Astrocyte (in vitro differentiated cells and primary cell): ENCODE measurements at regions not wholly inside any gene's neighbourhood (a gene's known extent, or its start where the extent isn't known, plus 50 kb on each side); places are given as distances from the start of the nearest gene placed in this dataset.

ENCODE experiments used
- DNase-seq: peaks from one replicate; pipeline ENCODE4 v3.0.0-alpha.2; 2010; ENCODE audit warnings: low read depth
- FAIRE-seq: peaks from 2 replicates; lab custom pipeline; 2011; peaks lifted over from hg19 to GRCh38; lab: Jason Lieb, UNC
- H2AFZ ChIP-seq: 2 replicates; pipeline ENCODE4 v1.6.0; 2012; ENCODE audit warnings: low read depth, low read length, inconsistent platforms
- H3K27ac ChIP-seq: 2 replicates; pipeline ENCODE4 v1.5.1; 2011; ENCODE audit warnings: low read depth, low read length, inconsistent platforms
- H3K27me3 ChIP-seq: 2 replicates; pipeline ENCODE4 v1.6.0; 2011; ENCODE audit warnings: low read length, inconsistent platforms; ENCODE audit not compliant: insufficient read depth
- H3K36me3 ChIP-seq: 2 replicates; pipeline ENCODE4 v1.5.1; 2011; ENCODE audit warnings: low read length, inconsistent platforms; ENCODE audit not compliant: insufficient read depth
- H3K4me1 ChIP-seq: 2 replicates; pipeline ENCODE4 v1.5.1; 2011; ENCODE audit warnings: low read length, inconsistent platforms; ENCODE audit not compliant: insufficient read depth
- H3K4me2 ChIP-seq: 2 replicates; pipeline ENCODE4 v1.6.0; 2012; ENCODE audit warnings: low read length, inconsistent platforms
- H3K4me3 ChIP-seq: 2 replicates; pipeline ENCODE4 v1.5.1; 2011; ENCODE audit warnings: low read depth, mild to moderate bottlenecking, low read length, inconsistent platforms; ENCODE audit not compliant: insufficient read depth
- H3K79me2 ChIP-seq: 2 replicates; pipeline ENCODE4 v1.6.0; 2012; ENCODE audit warnings: mild to moderate bottlenecking, low read length, inconsistent platforms; ENCODE audit not compliant: insufficient read depth
- H3K9ac ChIP-seq: 2 replicates; pipeline ENCODE4 v1.6.0; 2012; ENCODE audit warnings: mild to moderate bottlenecking, low read length, inconsistent platforms
- H3K9me3 ChIP-seq: 2 replicates; pipeline ENCODE4 v1.5.1; 2012; ENCODE audit warnings: low read depth, mild to moderate bottlenecking, low read length, inconsistent platforms; ENCODE audit not compliant: insufficient read depth
- H4K20me1 ChIP-seq: 2 replicates; pipeline ENCODE4 v1.6.0; 2012; ENCODE audit warnings: low read length, inconsistent platforms; ENCODE audit not compliant: insufficient read depth
- H3K27ac Mint-ChIP-seq: one replicate; pipeline ENCODE4 v1.8.0; 2021; ENCODE audit warnings: mild to moderate bottlenecking, mixed read lengths; ENCODE audit not compliant: unreplicated experiment
- H3K27me3 Mint-ChIP-seq: one replicate; pipeline ENCODE4 v1.8.0; 2021; ENCODE audit warnings: low read depth, mixed read lengths; ENCODE audit not compliant: unreplicated experiment
- H3K36me3 Mint-ChIP-seq: one replicate; pipeline ENCODE4 v1.8.0; 2021; ENCODE audit warnings: low read depth, mixed read lengths; ENCODE audit not compliant: unreplicated experiment
- H3K4me1 Mint-ChIP-seq: one replicate; pipeline ENCODE4 v1.8.0; 2021; ENCODE audit warnings: low read depth, mixed read lengths; ENCODE audit not compliant: unreplicated experiment
- H3K4me3 Mint-ChIP-seq: one replicate; pipeline ENCODE4 v1.8.0; 2021; ENCODE audit warnings: mild to moderate bottlenecking, moderate library complexity, mixed read lengths; ENCODE audit not compliant: unreplicated experiment
- H3K9me3 Mint-ChIP-seq: one replicate; pipeline ENCODE4 v1.8.0; 2021; ENCODE audit warnings: mild to moderate bottlenecking, mixed read lengths; ENCODE audit not compliant: unreplicated experiment
- CTCF ChIP-seq: IDR thresholded peaks from 2 replicates; pipeline ENCODE4 v1.5.1; 2011; ENCODE audit warnings: low read depth, mild to moderate bottlenecking, inconsistent platforms, low read length, moderate library complexity; ENCODE audit not compliant: insufficient read depth
- EZH2 ChIP-seq: IDR thresholded peaks from 2 replicates; pipeline ENCODE4 v1.6.1; 2012; ENCODE audit warnings: mild to moderate bottlenecking, low read length, inconsistent platforms; ENCODE audit not compliant: insufficient read depth

- H3K79me2 ChIP-seq: no peaks in the 10 kb centered on the region
- peaks cover 14% of the 10 kb centered on the region for H3K9me3 Mint-ChIP-seq
- no peaks in the 10 kb centered on the region for H3K36me3 Mint-ChIP-seq
- H2AFZ ChIP-seq: no peak overlapping the region
- no peak overlapping the region for H3K4me2 ChIP-seq
- no peak overlapping the region for H3K27ac Mint-ChIP-seq
- H3K4me1 ChIP-seq: no peaks in the 10 kb centered on the region
- no peak overlapping the region for H3K4me3 ChIP-seq
- H3K27me3 ChIP-seq: no peaks in the 10 kb centered on the region
- no peak overlapping the region for H3K27ac ChIP-seq
- DNase-seq (no peak), FAIRE-seq (no peak)
- TF ChIP-seq CTCF: no peak
- TF ChIP-seq EZH2: no peak
- no peak overlapping the region for H3K4me3 Mint-ChIP-seq
- no peaks in the 10 kb centered on the region for H3K4me1 Mint-ChIP-seq
- H3K9me3 ChIP-seq: no peaks in the 10 kb centered on the region
- H3K9ac ChIP-seq: no peak overlapping the region
- no peaks in the 10 kb centered on the region for H4K20me1 ChIP-seq
- no peaks in the 10 kb centered on the region for H3K27me3 Mint-ChIP-seq
- no peaks in the 10 kb centered on the region for H3K36me3 ChIP-seq
These were observed 487.6 kb downstream of the FUT8 start for GRCh38 chr14:65900164-65900563.

- H3K4me1 Mint-ChIP-seq: no peaks in the 10 kb centered on the region
- Histone ChIP-seq H3K27me3 (no peaks in the 10 kb centered on the region), H3K79me2 (no peaks in the 10 kb centered on the region), H4K20me1 (no peaks in the 10 kb centered on the region), H3K4me2 (no peak overlapping the region), H3K36me3 (no peaks in the 10 kb centered on the region), H3K27ac (no peak overlapping the region), H3K4me3 (no peak overlapping the region), H3K4me1 (no peaks in the 10 kb centered on the region), H2AFZ (no peak overlapping the region), H3K9me3 (no peaks in the 10 kb centered on the region), H3K9ac (no peak overlapping the region)
- no peak for DNase-seq
- no peaks in the 10 kb centered on the region for H3K27me3 Mint-ChIP-seq
- no peak for TF ChIP-seq CTCF
- no peak for TF ChIP-seq EZH2
- H3K27ac Mint-ChIP-seq: no peak overlapping the region
- no peak overlapping the region for H3K4me3 Mint-ChIP-seq
- peaks cover 10% of the 10 kb centered on the region for H3K9me3 Mint-ChIP-seq
- FAIRE-seq: no peak
- H3K36me3 Mint-ChIP-seq: no peaks in the 10 kb centered on the region
These were observed 489.1 kb downstream of the FUT8 start for GRCh38 chr14:65901595-65901994.

GRCh38 chr14:65904988-65905387 is 492.5 kb downstream of the FUT8 start:
- DNase-seq: no peak
- no peaks in the 10 kb centered on the region for H3K27me3 Mint-ChIP-seq
- no peaks in the 10 kb centered on the region for H3K79me2 ChIP-seq
- no peak for FAIRE-seq
- H3K4me2 ChIP-seq: no peak overlapping the region
- no peak overlapping the region for H3K9ac ChIP-seq
- no peaks in the 10 kb centered on the region for H3K27me3 ChIP-seq
- H3K27ac Mint-ChIP-seq: no peak overlapping the region
- no peak for TF ChIP-seq EZH2
- H3K9me3 ChIP-seq: no peaks in the 10 kb centered on the region
- no peak overlapping the region for H3K27ac ChIP-seq
- H3K4me3 ChIP-seq: no peak overlapping the region
- H3K9me3 Mint-ChIP-seq: peaks cover 5% of the 10 kb centered on the region
- H2AFZ ChIP-seq: no peak overlapping the region
- no peaks in the 10 kb centered on the region for H3K36me3 ChIP-seq
- no peak overlapping the region for H3K4me3 Mint-ChIP-seq
- H3K36me3 Mint-ChIP-seq: no peaks in the 10 kb centered on the region
- H3K4me1 Mint-ChIP-seq: no peaks in the 10 kb centered on the region
- no peaks in the 10 kb centered on the region for H4K20me1 ChIP-seq
- H3K4me1 ChIP-seq: no peaks in the 10 kb centered on the region
